VCaP (cell line): ENCODE measurements at regions not wholly inside any gene's neighbourhood (a gene's known extent, or its start where the extent isn't known, plus 50 kb on each side); places are given as distances from the start of the nearest gene placed in this dataset.

Experiments used
- H3K27ac ChIP-seq: fragments of 450-650 bp; 2 replicates; pipeline ENCODE4 v1.5.1; 2017
- CTCF ChIP-seq: fragments of 450-650 bp; conservative IDR thresholded peaks from 2 replicates; pipeline ENCODE4 v1.5.1; 2017; ENCODE audit warnings: mild to moderate bottlenecking, moderate library complexity

DNA sequence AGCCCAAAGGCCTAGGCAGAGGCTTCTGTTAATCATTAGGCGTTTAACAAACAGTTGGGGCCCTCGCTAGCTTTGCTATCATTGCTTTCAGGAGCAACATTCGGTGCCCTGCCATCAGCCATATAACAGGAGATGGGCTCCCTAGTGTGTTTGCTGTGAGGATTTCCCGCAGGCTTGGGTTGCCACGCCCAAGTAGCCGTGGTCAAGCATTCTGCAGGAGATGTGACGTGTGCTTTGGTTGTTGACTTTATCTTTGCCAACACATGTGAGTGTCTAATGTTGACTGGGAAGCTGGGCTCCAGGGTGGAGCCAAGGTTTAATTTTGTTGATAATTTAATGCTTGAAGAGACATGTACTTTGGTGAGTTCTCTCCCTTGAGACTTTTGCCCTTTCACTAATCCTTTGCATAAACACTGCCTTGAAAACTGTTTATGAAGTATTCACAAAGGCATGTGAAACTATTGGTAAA lies 184.6 kb upstream of the KIT start:
- H3K27ac ChIP-seq, result no peak overlapping the region
- no peak for TF ChIP-seq CTCF

- no peak overlapping the region for H3K27ac ChIP-seq
- no peak for TF ChIP-seq CTCF
These were observed 184.0 kb upstream of the KIT start for GRCh38 chr4:54473798-54474197.

DNA sequence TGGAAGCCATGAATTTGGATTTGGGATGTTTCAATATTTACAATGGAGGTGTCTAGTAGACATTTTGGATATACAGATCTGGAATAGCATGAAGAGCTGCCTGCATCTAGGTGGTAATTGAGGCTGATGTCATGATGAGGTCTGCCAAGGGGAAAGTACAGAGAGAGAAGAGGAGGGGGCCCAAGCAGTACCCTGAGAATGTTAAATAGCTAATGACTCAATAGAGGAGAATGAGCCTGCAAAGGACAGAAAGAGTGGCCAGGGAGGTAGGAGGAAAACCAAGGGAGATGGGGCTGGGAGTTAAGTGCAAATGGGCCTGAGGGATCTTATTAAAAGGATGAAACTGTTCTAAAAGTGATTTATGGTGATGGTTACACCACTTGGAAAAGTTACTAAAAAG lies 182.2 kb upstream of the KIT start:
- no peak for TF ChIP-seq CTCF

GRCh38 chr4:54482529-54483200 lies 175.1 kb upstream of the KIT start:
- no peak for TF ChIP-seq CTCF
- H3K27ac ChIP-seq, result no peak overlapping the region

More for the DNA sequence above, 182.2 kb upstream of the KIT start:
- H3K27ac ChIP-seq, result no peak overlapping the region

GRCh38 chr4:54484383-54484782 lies 173.4 kb upstream of the KIT start:
- TF ChIP-seq CTCF, result no peak

GRCh38 chr4:54487491-54487890 lies 170.3 kb upstream of the KIT start:
- TF ChIP-seq CTCF, result no peak
- H3K27ac ChIP-seq, result no peak overlapping the region

More at GRCh38 chr4:54484383-54484782, 173.4 kb upstream of the KIT start:
- H3K27ac ChIP-seq, result no peak overlapping the region

DNA sequence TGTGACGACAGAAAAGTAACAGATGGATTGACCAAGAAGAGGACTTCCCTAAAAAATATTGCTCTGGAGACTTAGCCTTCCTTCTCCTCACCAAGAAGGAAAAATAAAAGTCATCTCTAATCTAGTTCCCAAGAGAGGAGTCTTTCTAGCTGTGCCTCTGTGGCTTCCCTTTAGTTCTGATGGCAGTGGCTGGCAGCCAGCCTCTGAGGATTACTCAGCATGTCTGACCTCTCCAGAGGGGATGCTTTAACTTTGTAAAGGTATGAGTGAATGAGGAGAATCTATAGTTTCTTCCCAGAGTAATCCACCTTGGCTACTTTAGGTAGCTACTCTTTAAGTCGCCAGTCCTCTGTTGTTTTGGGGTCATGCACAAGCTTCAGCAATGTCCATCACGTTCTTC lies 163.9 kb upstream of the KIT start:
- TF ChIP-seq CTCF, result no peak
- H3K27ac ChIP-seq, result no peak overlapping the region
